Keratinocyte (primary cell): ENCODE measurements at regions not wholly inside any gene's neighbourhood (a gene's known extent, or its start where the extent isn't known, plus 50 kb on each side); places are given as distances from the start of the nearest gene placed in this dataset.
A peak's percentile ranks its signal among the peaks of the same experiment; 100 is the strongest.

Source experiments
- DNase-seq: peaks from one replicate; pipeline ENCODE4 v3.0.0-alpha.2; 2011; ENCODE audit warnings: low read depth, missing footprints, low spot score
- FAIRE-seq: peaks from 2 replicates; lab custom pipeline; 2011; peaks lifted over from hg19 to GRCh38; lab: Jason Lieb, UNC
- H2AFZ ChIP-seq: 2 replicates; pipeline ENCODE4 v1.6.0; 2012; ENCODE audit warnings: low read length, control low read depth, inconsistent platforms; ENCODE audit not compliant: control insufficient read depth
- H3K27ac ChIP-seq: 2 replicates; pipeline ENCODE4 v1.5.1; 2011; ENCODE audit warnings: low read length; ENCODE audit not compliant: control insufficient read depth, insufficient read depth
- H3K27me3 ChIP-seq: 3 replicates; pipeline ENCODE4 v1.6.0; 2011; ENCODE audit warnings: low read length; ENCODE audit not compliant: control insufficient read depth, insufficient read depth; ENCODE audit errors: extremely low read depth
- H3K36me3 ChIP-seq, 2 experiments: 2 replicates in 1 of 2; 3 replicates in 1 of 2; pipeline ENCODE4 v1.5.1; 2011; ENCODE audit warnings: low read length in 2 of 2, mild to moderate bottlenecking in 1 of 2; ENCODE audit not compliant: control insufficient read depth in 2 of 2, insufficient read depth in 2 of 2; ENCODE audit errors: extremely low read depth in 1 of 2
- H3K4me1 ChIP-seq: 3 replicates; pipeline ENCODE4 v1.5.1; 2011; ENCODE audit warnings: low read length; ENCODE audit not compliant: control insufficient read depth, insufficient read depth; ENCODE audit errors: extremely low read depth
- H3K4me2 ChIP-seq: 3 replicates; pipeline ENCODE4 v1.6.0; 2011; ENCODE audit warnings: low read depth, low read length; ENCODE audit not compliant: control insufficient read depth, insufficient read depth; ENCODE audit errors: extremely low read depth
- H3K4me3 ChIP-seq, 3 experiments: fragments of 200-600 bp in 1 of 3; sonication (generic) in 1 of 3; 2 replicates in 2 of 3; 3 replicates in 1 of 3; pipeline ENCODE4 v1.5.1; 2011 to 2016; ENCODE audit warnings: low read length in 3 of 3, mild to moderate bottlenecking in 3 of 3, control low read depth in 2 of 3, inconsistent platforms in 1 of 3, low read depth in 1 of 3, mixed read lengths in 1 of 3, mixed run types in 1 of 3, moderate library complexity in 1 of 3; ENCODE audit not compliant: control insufficient read depth in 2 of 3, insufficient read depth in 2 of 3; ENCODE audit errors: extremely low read depth in 1 of 3
- H3K79me2 ChIP-seq: 2 replicates; pipeline ENCODE4 v1.6.0; 2012; ENCODE audit warnings: low read length; ENCODE audit not compliant: control insufficient read depth, insufficient read depth
- H3K9ac ChIP-seq: 3 replicates; pipeline ENCODE4 v1.6.0; 2011; ENCODE audit warnings: low read length; ENCODE audit not compliant: control insufficient read depth, insufficient read depth; ENCODE audit errors: extremely low read depth
- H3K9me1 ChIP-seq: 3 replicates; pipeline ENCODE4 v1.6.0; 2011; ENCODE audit warnings: low read length; ENCODE audit not compliant: control insufficient read depth, insufficient read depth; ENCODE audit errors: extremely low read depth
- H3K9me3 ChIP-seq: 2 replicates; pipeline ENCODE4 v1.5.1; 2012; ENCODE audit warnings: low read depth, low read length; ENCODE audit not compliant: control insufficient read depth
- H4K20me1 ChIP-seq: 3 replicates; pipeline ENCODE4 v1.6.0; 2011; ENCODE audit warnings: low read length; ENCODE audit not compliant: control insufficient read depth, insufficient read depth; ENCODE audit errors: extremely low read depth
- EZH2 ChIP-seq: IDR thresholded peaks from one replicate; pipeline ENCODE4 v1.6.1; 2012; ENCODE audit warnings: inconsistent platforms, mild to moderate bottlenecking, low read length, moderate library complexity
- dilution Hi-C: fragments of 300-500 bp; cut with MboI; formaldehyde crosslinking; loops from one replicate; pipeline ENCODE4 v1.7.0; 2020; ENCODE audit warnings: low sequenced_read_pairs; ENCODE audit not compliant: extremely low pct_ligation_motif_present
- TF ChIP-seq, protein P1 (sequence below), 3 experiments: IDR thresholded peaks in 1 of 3; conservative IDR thresholded peaks in 1 of 3; optimal IDR thresholded peaks in 1 of 3; 2 replicates in 2 of 3; 3 replicates in 1 of 3; pipeline versions ENCODE3 to v1.5.1; 2011; ENCODE audit warnings: low read length in 3 of 3, mild to moderate bottlenecking in 3 of 3, moderate library complexity in 2 of 3, control low read depth in 1 of 3, inconsistent platforms in 1 of 3; ENCODE audit not compliant: insufficient read depth in 2 of 3; ENCODE audit errors: extremely low read depth in 1 of 3

DNA sequence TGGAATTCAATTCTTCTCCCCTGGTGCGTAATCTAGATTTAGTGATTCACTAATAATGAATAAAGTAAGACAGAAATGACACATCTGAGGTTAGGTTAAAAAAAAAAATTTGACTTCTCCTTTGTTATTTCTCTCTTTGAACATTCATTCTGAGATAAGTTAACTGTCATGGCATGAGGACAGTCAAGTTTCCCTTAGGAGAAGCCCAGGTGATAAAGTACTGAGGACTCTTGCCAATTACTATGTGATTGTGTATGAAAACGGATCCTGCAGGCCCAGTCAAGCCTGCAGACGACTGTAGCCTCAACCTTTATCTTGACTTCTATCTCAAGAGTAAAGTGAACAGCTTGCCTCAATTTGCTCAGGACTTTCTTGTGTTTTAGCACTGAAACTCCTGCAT, 293.2 kb downstream of the PRR32 start:
- Histone ChIP-seq H3K4me3 (no peak overlapping the region), H3K27me3 (no peaks in the 10 kb centered on the region), H3K9me3 (no peaks in the 10 kb centered on the region), H2AFZ (no peak overlapping the region), H3K27ac (peak overlapping the region; percentile 66), H3K4me1 (peaks cover 7% of the 10 kb centered on the region), H3K9ac (no peak overlapping the region), H3K36me3 (no peaks in the 10 kb centered on the region), H4K20me1 (no peaks in the 10 kb centered on the region), H3K4me2 (peak overlapping the region; percentile 51), H3K79me2 (no peaks in the 10 kb centered on the region), H3K9me1 (no peaks in the 10 kb centered on the region)
- FAIRE-seq = no peak
- dilution Hi-C loops = no loop called here
- DNase-seq = no peak
- TF ChIP-seq EZH2 = no peak
- TF ChIP-seq, protein P1, sequence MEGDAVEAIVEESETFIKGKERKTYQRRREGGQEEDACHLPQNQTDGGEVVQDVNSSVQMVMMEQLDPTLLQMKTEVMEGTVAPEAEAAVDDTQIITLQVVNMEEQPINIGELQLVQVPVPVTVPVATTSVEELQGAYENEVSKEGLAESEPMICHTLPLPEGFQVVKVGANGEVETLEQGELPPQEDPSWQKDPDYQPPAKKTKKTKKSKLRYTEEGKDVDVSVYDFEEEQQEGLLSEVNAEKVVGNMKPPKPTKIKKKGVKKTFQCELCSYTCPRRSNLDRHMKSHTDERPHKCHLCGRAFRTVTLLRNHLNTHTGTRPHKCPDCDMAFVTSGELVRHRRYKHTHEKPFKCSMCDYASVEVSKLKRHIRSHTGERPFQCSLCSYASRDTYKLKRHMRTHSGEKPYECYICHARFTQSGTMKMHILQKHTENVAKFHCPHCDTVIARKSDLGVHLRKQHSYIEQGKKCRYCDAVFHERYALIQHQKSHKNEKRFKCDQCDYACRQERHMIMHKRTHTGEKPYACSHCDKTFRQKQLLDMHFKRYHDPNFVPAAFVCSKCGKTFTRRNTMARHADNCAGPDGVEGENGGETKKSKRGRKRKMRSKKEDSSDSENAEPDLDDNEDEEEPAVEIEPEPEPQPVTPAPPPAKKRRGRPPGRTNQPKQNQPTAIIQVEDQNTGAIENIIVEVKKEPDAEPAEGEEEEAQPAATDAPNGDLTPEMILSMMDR (optimal IDR thresholded peaks at IDR 0.05 in 1 of 3, IDR thresholded peaks at IDR 0.05 in 1 of 3, conservative IDR thresholded peaks at IDR 0.05 in 1 of 3; ENCODE audit: extremely low read depth in 1 of 3, insufficient read depth in 2 of 3, low read length in 3 of 3) = no peak

DNA sequence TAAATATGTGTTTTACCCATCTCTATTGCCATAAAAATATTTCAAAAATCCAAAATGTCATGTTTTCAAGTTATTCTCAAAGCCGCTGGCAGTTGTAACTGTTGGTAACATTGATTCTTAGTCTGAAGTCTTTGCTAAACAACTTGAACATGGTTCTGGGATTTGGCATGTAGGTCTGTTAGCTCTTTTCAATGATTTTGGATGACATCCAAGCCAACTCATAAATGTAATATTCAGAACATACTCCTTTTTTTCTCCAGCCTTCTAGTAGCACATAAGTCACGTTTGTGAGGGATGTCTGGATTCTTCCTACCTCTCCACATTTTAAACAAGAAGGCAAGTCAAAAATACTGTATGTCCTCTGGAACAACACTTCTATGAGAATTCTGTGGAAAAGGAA, 305.3 kb downstream of the PRR32 start:
- DNase-seq (no peak), FAIRE-seq (no peak)
- Histone ChIP-seq H2AFZ (no peak overlapping the region), H3K27me3 (no peaks in the 10 kb centered on the region), H3K36me3 (no peaks in the 10 kb centered on the region), H3K4me2 (no peak overlapping the region), H3K79me2 (no peaks in the 10 kb centered on the region), H3K9me3 (no peaks in the 10 kb centered on the region), H3K9me1 (no peaks in the 10 kb centered on the region), H3K9ac (no peak overlapping the region), H4K20me1 (no peaks in the 10 kb centered on the region), H3K4me1 (no peaks in the 10 kb centered on the region), H3K27ac (no peak overlapping the region), H3K4me3 (no peak overlapping the region)
- dilution Hi-C loops = no loop called here
- no peak for TF ChIP-seq EZH2
- TF ChIP-seq, protein P1 (optimal IDR thresholded peaks at IDR 0.05 in 1 of 3, IDR thresholded peaks at IDR 0.05 in 1 of 3, conservative IDR thresholded peaks at IDR 0.05 in 1 of 3; ENCODE audit: extremely low read depth in 1 of 3, insufficient read depth in 2 of 3, low read length in 3 of 3) = no peak
